Dendritic cell treated with granulocyte-macrophage colony-stimulating factor and Interleukin-4, amounts not matched to agents 40 ng/mL and 50 ng/mL, for 4 days (primary cell): ENCODE measurements at regions not wholly inside any gene's neighbourhood (a gene's known extent, or its start where the extent isn't known, plus 50 kb on each side); places are given as distances from the start of the nearest gene placed in this dataset.

Source experiments
- H3K27ac Mint-ChIP-seq: one replicate; pipeline ENCODE4 v1.8.0; 2022; ENCODE audit warnings: mild to moderate bottlenecking, mixed read lengths
- H3K27me3 Mint-ChIP-seq: one replicate; pipeline ENCODE4 v1.8.0; 2022; ENCODE audit warnings: mild to moderate bottlenecking, mixed read lengths
- H3K36me3 Mint-ChIP-seq: one replicate; pipeline ENCODE4 v1.8.0; 2022; ENCODE audit warnings: low read depth, mixed read lengths
- H3K4me1 Mint-ChIP-seq: one replicate; pipeline ENCODE4 v1.8.0; 2022; ENCODE audit warnings: low read depth, mixed read lengths
- H3K4me3 Mint-ChIP-seq: one replicate; pipeline ENCODE4 v1.8.0; 2022; ENCODE audit warnings: mild to moderate bottlenecking, moderate library complexity, mixed read lengths
- H3K9me3 Mint-ChIP-seq: one replicate; pipeline ENCODE4 v1.8.0; 2022; ENCODE audit warnings: mixed read lengths
- intact Hi-C: fragments of 100-400 bp; cut with micrococcal nuclease; formaldehyde crosslinking; loops from one replicate; pipeline ENCODE4 v1.15.0; 2022

GRCh38 chr6:113161018-113161315, 696.2 kb upstream of the MARCKS start:
- intact Hi-C loops = no loop called here

GRCh38 chr6:113162739-113163138, 694.4 kb upstream of the MARCKS start:
- no peaks in the 10 kb centered on the region for H3K4me1 Mint-ChIP-seq
- intact Hi-C loops = no loop called here
- H3K9me3 Mint-ChIP-seq = no peaks in the 10 kb centered on the region
- H3K36me3 Mint-ChIP-seq = no peaks in the 10 kb centered on the region
- H3K27ac Mint-ChIP-seq = no peak overlapping the region
- no peaks in the 10 kb centered on the region for H3K27me3 Mint-ChIP-seq
- H3K4me3 Mint-ChIP-seq = no peak overlapping the region

More at GRCh38 chr6:113161018-113161315, 696.2 kb upstream of the MARCKS start:
- Mint-ChIP-seq H3K9me3 (no peaks in the 10 kb centered on the region), H3K4me1 (no peaks in the 10 kb centered on the region), H3K4me3 (no peak overlapping the region), H3K27me3 (no peaks in the 10 kb centered on the region), H3K27ac (no peak overlapping the region), H3K36me3 (no peaks in the 10 kb centered on the region)

- no peaks in the 10 kb centered on the region for H3K27me3 Mint-ChIP-seq
- intact Hi-C loops = no loop called here
- no peak overlapping the region for H3K27ac Mint-ChIP-seq
- H3K36me3 Mint-ChIP-seq = no peaks in the 10 kb centered on the region
- H3K9me3 Mint-ChIP-seq = peaks cover 9% of the 10 kb centered on the region
- no peak overlapping the region for H3K4me3 Mint-ChIP-seq
- no peaks in the 10 kb centered on the region for H3K4me1 Mint-ChIP-seq
Measured at GRCh38 chr6:113168057-113168456, 689.1 kb upstream of the MARCKS start.

GRCh38 chr6:113169484-113169883, 687.7 kb upstream of the MARCKS start:
- intact Hi-C loops = no loop called here
- no peaks in the 10 kb centered on the region for H3K27me3 Mint-ChIP-seq
- peaks cover 9% of the 10 kb centered on the region for H3K9me3 Mint-ChIP-seq
- H3K36me3 Mint-ChIP-seq = no peaks in the 10 kb centered on the region
- H3K4me1 Mint-ChIP-seq = no peaks in the 10 kb centered on the region
- H3K4me3 Mint-ChIP-seq = no peak overlapping the region
- H3K27ac Mint-ChIP-seq = no peak overlapping the region

- Mint-ChIP-seq H3K27me3 (no peaks in the 10 kb centered on the region), H3K4me3 (no peak overlapping the region), H3K4me1 (no peaks in the 10 kb centered on the region), H3K36me3 (no peaks in the 10 kb centered on the region), H3K27ac (no peak overlapping the region), H3K9me3 (peaks cover 9% of the 10 kb centered on the region)
- intact Hi-C loops = no loop called here
Measured at GRCh38 chr6:113170454-113170853, 686.7 kb upstream of the MARCKS start.

- Mint-ChIP-seq H3K4me3 (no peak overlapping the region), H3K36me3 (no peaks in the 10 kb centered on the region), H3K9me3 (peaks cover 9% of the 10 kb centered on the region)
Measured at GRCh38 chr6:113171882-113172281, 685.3 kb upstream of the MARCKS start.

GRCh38 chr6:113172531-113172966, 684.6 kb upstream of the MARCKS start:
- Mint-ChIP-seq H3K9me3 (peaks cover 9% of the 10 kb centered on the region), H3K4me1 (no peaks in the 10 kb centered on the region), H3K4me3 (no peak overlapping the region), H3K36me3 (no peaks in the 10 kb centered on the region), H3K27me3 (no peaks in the 10 kb centered on the region), H3K27ac (no peak overlapping the region)
- intact Hi-C loops = no loop called here

More at GRCh38 chr6:113171882-113172281, 685.3 kb upstream of the MARCKS start:
- H3K27ac Mint-ChIP-seq = no peak overlapping the region
- no peaks in the 10 kb centered on the region for H3K27me3 Mint-ChIP-seq
- intact Hi-C loops = no loop called here
- no peaks in the 10 kb centered on the region for H3K4me1 Mint-ChIP-seq

GRCh38 chr6:113178349-113178748, 678.8 kb upstream of the MARCKS start:
- no peaks in the 10 kb centered on the region for H3K9me3 Mint-ChIP-seq
- H3K36me3 Mint-ChIP-seq = no peaks in the 10 kb centered on the region
- intact Hi-C loops = no loop called here
- no peak overlapping the region for H3K27ac Mint-ChIP-seq
- no peaks in the 10 kb centered on the region for H3K4me1 Mint-ChIP-seq
- no peak overlapping the region for H3K4me3 Mint-ChIP-seq
- no peaks in the 10 kb centered on the region for H3K27me3 Mint-ChIP-seq

- H3K4me1 Mint-ChIP-seq = no peaks in the 10 kb centered on the region
- no peaks in the 10 kb centered on the region for H3K9me3 Mint-ChIP-seq
- intact Hi-C loops = no loop called here
- no peaks in the 10 kb centered on the region for H3K36me3 Mint-ChIP-seq
- no peak overlapping the region for H3K4me3 Mint-ChIP-seq
- H3K27ac Mint-ChIP-seq = no peak overlapping the region
- no peaks in the 10 kb centered on the region for H3K27me3 Mint-ChIP-seq
Measured at GRCh38 chr6:113181164-113181563, 676.0 kb upstream of the MARCKS start.

- intact Hi-C loops = no loop called here
- Mint-ChIP-seq H3K27me3 (no peaks in the 10 kb centered on the region), H3K36me3 (no peaks in the 10 kb centered on the region), H3K4me1 (no peaks in the 10 kb centered on the region), H3K27ac (no peak overlapping the region), H3K9me3 (no peaks in the 10 kb centered on the region), H3K4me3 (no peak overlapping the region)
Measured at GRCh38 chr6:113182370-113183141, 674.6 kb upstream of the MARCKS start.

- H3K9me3 Mint-ChIP-seq = no peaks in the 10 kb centered on the region
- intact Hi-C loops = no loop called here
- H3K4me3 Mint-ChIP-seq = no peak overlapping the region
- H3K27me3 Mint-ChIP-seq = no peaks in the 10 kb centered on the region
- no peaks in the 10 kb centered on the region for H3K36me3 Mint-ChIP-seq
- no peak overlapping the region for H3K27ac Mint-ChIP-seq
- H3K4me1 Mint-ChIP-seq = no peaks in the 10 kb centered on the region
Measured at GRCh38 chr6:113184291-113184690, 672.9 kb upstream of the MARCKS start.

- no peaks in the 10 kb centered on the region for H3K9me3 Mint-ChIP-seq
- intact Hi-C loops = no loop called here
Measured at GRCh38 chr6:113184736-113185135, 672.4 kb upstream of the MARCKS start.

GRCh38 chr6:113185299-113185698, 671.8 kb upstream of the MARCKS start:
- no peaks in the 10 kb centered on the region for H3K27me3 Mint-ChIP-seq
- H3K4me1 Mint-ChIP-seq = no peaks in the 10 kb centered on the region
- H3K27ac Mint-ChIP-seq = no peak overlapping the region
- H3K4me3 Mint-ChIP-seq = no peak overlapping the region
- H3K9me3 Mint-ChIP-seq = no peaks in the 10 kb centered on the region
- no peaks in the 10 kb centered on the region for H3K36me3 Mint-ChIP-seq
- intact Hi-C loops = no loop called here

More at GRCh38 chr6:113184736-113185135, 672.4 kb upstream of the MARCKS start:
- Mint-ChIP-seq H3K27me3 (no peaks in the 10 kb centered on the region), H3K4me1 (no peaks in the 10 kb centered on the region), H3K36me3 (no peaks in the 10 kb centered on the region), H3K27ac (no peak overlapping the region), H3K4me3 (no peak overlapping the region)

GRCh38 chr6:113187661-113188060, 669.5 kb upstream of the MARCKS start:
- H3K27ac Mint-ChIP-seq = no peak overlapping the region
- no peaks in the 10 kb centered on the region for H3K9me3 Mint-ChIP-seq
- H3K36me3 Mint-ChIP-seq = no peaks in the 10 kb centered on the region
- H3K4me3 Mint-ChIP-seq = no peak overlapping the region
- no peaks in the 10 kb centered on the region for H3K4me1 Mint-ChIP-seq
- no peaks in the 10 kb centered on the region for H3K27me3 Mint-ChIP-seq
- intact Hi-C loops = no loop called here

- Mint-ChIP-seq H3K4me3 (no peak overlapping the region), H3K9me3 (no peaks in the 10 kb centered on the region), H3K27ac (no peak overlapping the region), H3K4me1 (no peaks in the 10 kb centered on the region), H3K36me3 (no peaks in the 10 kb centered on the region), H3K27me3 (no peaks in the 10 kb centered on the region)
- intact Hi-C loops = no loop called here
Measured at GRCh38 chr6:113188962-113189361, 668.2 kb upstream of the MARCKS start.
